Loucy (cell line): ENCODE measurements at regions not wholly inside any gene's neighbourhood (a gene's known extent, or its start where the extent isn't known, plus 50 kb on each side); places are given as distances from the start of the nearest gene placed in this dataset.

Experiments used
- CTCF ChIP-seq: fragments of 200-600 bp; sonication (generic); conservative IDR thresholded peaks from 2 replicates; pipeline ENCODE4 v1.5.1; 2014; ENCODE audit warnings: mild to moderate bottlenecking, antibody characterized with exemption, low read length
- EZH2phosphoT487 ChIP-seq: fragments of 200-600 bp; IDR thresholded peaks from 2 replicates; pipeline ENCODE4 v1.6.1; 2018; ENCODE audit warnings: antibody characterized with exemption, mild to moderate bottlenecking, moderate library complexity, borderline replicate concordance

DNA sequence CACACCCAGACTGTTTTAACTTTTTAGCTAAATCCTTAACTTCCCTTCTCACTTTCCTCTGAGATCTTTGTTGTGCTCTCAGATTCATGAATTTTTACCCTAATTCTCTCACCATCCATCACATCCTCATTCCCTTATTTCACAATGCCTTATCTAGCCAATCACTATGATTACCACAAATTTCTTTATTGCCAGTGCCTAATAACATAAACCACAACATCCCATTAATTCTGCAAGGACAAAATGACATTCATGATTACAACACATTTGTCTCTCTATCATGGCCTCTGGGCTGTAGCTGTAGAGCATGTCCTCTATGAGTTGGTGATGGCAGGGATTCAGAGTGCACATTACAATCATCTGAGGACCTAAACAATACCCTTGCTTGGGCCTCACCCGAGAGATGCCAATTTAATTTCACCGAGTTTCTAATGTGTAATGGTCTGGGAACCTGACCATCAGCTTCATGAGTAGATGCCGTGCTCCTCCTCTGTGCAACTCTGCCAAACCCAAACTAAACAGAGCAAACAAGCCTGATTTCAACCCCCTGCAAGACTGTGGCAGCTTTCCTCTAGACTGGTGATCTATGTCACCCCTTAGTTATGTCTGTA is 99.3 kb downstream of the SPTSSA start:
- TF ChIP-seq CTCF (no peak), EZH2phosphoT487 (no peak)
